ENCODE measurements at regions not wholly inside any gene's neighbourhood (a gene's known extent, or its start where the extent isn't known, plus 50 kb on each side); places are given as distances from the start of the nearest gene placed in this dataset.

- TF ChIP-seq CTCF (IDR thresholded peaks at IDR 0.05; ENCODE audit: low read depth, low read length, missing control alignments): no peak
- DNase-seq (ENCODE audit: extremely low read depth, low read depth): no peak
- H3K4me3 ChIP-seq (replicated peaks; ENCODE audit: low read depth, low read length): no peak overlapping the region
Measured at GRCh38 chr15:47584316-47584715, 133.0 kb upstream of the SEMA6D start.

GRCh38 chr15:47586653-47587224, 130.6 kb upstream of the SEMA6D start:
- no peak overlapping the region for H3K4me3 ChIP-seq (replicated peaks; ENCODE audit: low read depth, low read length)
- no peak for DNase-seq (ENCODE audit: extremely low read depth, low read depth)
- TF ChIP-seq CTCF (IDR thresholded peaks at IDR 0.05; ENCODE audit: low read depth, low read length, missing control alignments): no peak

- no peak for TF ChIP-seq CTCF (IDR thresholded peaks at IDR 0.05; ENCODE audit: low read depth, low read length, missing control alignments)
Measured at GRCh38 chr15:47587940-47588802, 129.1 kb upstream of the SEMA6D start.

GRCh38 chr15:47588958-47589357, 128.3 kb upstream of the SEMA6D start:
- no peak for DNase-seq (ENCODE audit: extremely low read depth, low read depth)
- H3K4me3 ChIP-seq (replicated peaks; ENCODE audit: low read depth, low read length): no peak overlapping the region
- TF ChIP-seq CTCF (IDR thresholded peaks at IDR 0.05; ENCODE audit: low read depth, low read length, missing control alignments): no peak

More at GRCh38 chr15:47587940-47588802, 129.1 kb upstream of the SEMA6D start:
- H3K4me3 ChIP-seq (replicated peaks; ENCODE audit: low read depth, low read length): no peak overlapping the region
- no peak for DNase-seq (ENCODE audit: extremely low read depth, low read depth)

GRCh38 chr15:47598996-47599395, 118.3 kb upstream of the SEMA6D start:
- H3K4me3 ChIP-seq (replicated peaks; ENCODE audit: low read depth, low read length): no peak overlapping the region
- DNase-seq (ENCODE audit: extremely low read depth, low read depth): no peak
- no peak for TF ChIP-seq CTCF (IDR thresholded peaks at IDR 0.05; ENCODE audit: low read depth, low read length, missing control alignments)

- TF ChIP-seq CTCF (IDR thresholded peaks at IDR 0.05; ENCODE audit: low read depth, low read length, missing control alignments): no peak
- no peak for DNase-seq (ENCODE audit: extremely low read depth, low read depth)
- H3K4me3 ChIP-seq (replicated peaks; ENCODE audit: low read depth, low read length): no peak overlapping the region
Measured at GRCh38 chr15:47599806-47600205, 117.5 kb upstream of the SEMA6D start.
